ENCODE measurements at regions not wholly inside any gene's neighbourhood (a gene's known extent, or its start where the extent isn't known, plus 50 kb on each side); places are given as distances from the start of the nearest gene placed in this dataset.

- Histone ChIP-seq H3K9ac (no peak overlapping the region), H3K4me3 (no peak overlapping the region)
Observed at GRCh38 chr3:107881509-107881908, 209.3 kb downstream of the CD47 start.

GRCh38 chr3:107880702-107881101, 210.1 kb downstream of the CD47 start:
- no peak overlapping the region for H3K9ac ChIP-seq
- no peak overlapping the region for H3K27ac ChIP-seq
- no peak overlapping the region for H3K4me3 ChIP-seq
- H3K9me3 ChIP-seq (replicated peaks in 1 of 11): no peaks in the 10 kb centered on the region
- H3K36me3 ChIP-seq: no peaks in the 10 kb centered on the region
- H3K4me2 ChIP-seq: no peak overlapping the region
- H3K4me1 ChIP-seq: peaks cover 0 to 8% (median 0%) of the 10 kb centered on the region in 10 experiments; a peak in 4 of 20 replicates
- H4K20me1 ChIP-seq: no peaks in the 10 kb centered on the region
- H3K27me3 ChIP-seq: no peaks in the 10 kb centered on the region
- no peak for TF ChIP-seq Cebpa-rat (IDR thresholded peaks at IDR 0.05)

More at GRCh38 chr3:107881509-107881908, 209.3 kb downstream of the CD47 start:
- H3K27ac ChIP-seq: no peak overlapping the region
- peaks cover 0 to 8% (median 0%) of the 10 kb centered on the region in 10 experiments; a peak in 4 of 20 replicates for H3K4me1 ChIP-seq
- H4K20me1 ChIP-seq: no peaks in the 10 kb centered on the region
- TF ChIP-seq Cebpa-rat (IDR thresholded peaks at IDR 0.05): no peak
- no peaks in the 10 kb centered on the region for H3K27me3 ChIP-seq
- no peak overlapping the region for H3K4me2 ChIP-seq
- H3K9me3 ChIP-seq (replicated peaks in 1 of 11): no peaks in the 10 kb centered on the region
- no peaks in the 10 kb centered on the region for H3K36me3 ChIP-seq

- Histone ChIP-seq H3K27me3 (no peaks in the 10 kb centered on the region), H3K9ac (no peak overlapping the region), H3K9me3 (replicated peaks in 1 of 11) (no peaks in the 10 kb centered on the region), H3K36me3 (no peaks in the 10 kb centered on the region), H3K4me2 (no peak overlapping the region), H3K27ac (no peak overlapping the region), H3K4me1 (no peaks in the 10 kb centered on the region), H3K4me3 (no peak overlapping the region), H4K20me1 (no peaks in the 10 kb centered on the region)
- no peak for TF ChIP-seq Cebpa-rat (IDR thresholded peaks at IDR 0.05)
Observed at GRCh38 chr3:107877936-107878335, 212.9 kb downstream of the CD47 start.

GRCh38 chr3:107870943-107871638, 219.7 kb downstream of the CD47 start:
- Histone ChIP-seq H3K4me1 (no peaks in the 10 kb centered on the region), H4K20me1 (no peaks in the 10 kb centered on the region), H3K4me2 (no peak overlapping the region), H3K9me3 (replicated peaks in 1 of 11) (no peaks in the 10 kb centered on the region), H3K27me3 (no peaks in the 10 kb centered on the region), H3K9ac (no peak overlapping the region), H3K27ac (no peak overlapping the region), H3K36me3 (no peaks in the 10 kb centered on the region), H3K4me3 (no peak overlapping the region)
- TF ChIP-seq Cebpa-rat (IDR thresholded peaks at IDR 0.05): no peak

- Histone ChIP-seq H3K27ac (no peak overlapping the region), H4K20me1 (no peaks in the 10 kb centered on the region), H3K27me3 (no peaks in the 10 kb centered on the region), H3K36me3 (no peaks in the 10 kb centered on the region), H3K9ac (no peak overlapping the region), H3K4me3 (no peak overlapping the region), H3K9me3 (replicated peaks in 1 of 11) (no peaks in the 10 kb centered on the region), H3K4me1 (no peaks in the 10 kb centered on the region), H3K4me2 (no peak overlapping the region)
- TF ChIP-seq Cebpa-rat (IDR thresholded peaks at IDR 0.05): no peak
Observed at GRCh38 chr3:107870096-107870495, 220.7 kb downstream of the CD47 start.

- Histone ChIP-seq H3K36me3 (no peaks in the 10 kb centered on the region), H3K27me3 (no peaks in the 10 kb centered on the region), H3K9ac (no peak overlapping the region), H3K4me2 (0 out of 22 replicates have a peak overlapping the region, but pooled peaks of 1 of the 11 experiments have one; percentile 5), H3K9me3 (replicated peaks in 1 of 11) (no peaks in the 10 kb centered on the region), H3K27ac (no peak overlapping the region), H3K4me3 (no peak overlapping the region), H4K20me1 (no peaks in the 10 kb centered on the region), H3K4me1 (no peaks in the 10 kb centered on the region)
- no peak for TF ChIP-seq Cebpa-rat (IDR thresholded peaks at IDR 0.05)
Observed at GRCh38 chr3:107868449-107868848, 222.4 kb downstream of the CD47 start.

- H3K9me3 ChIP-seq (replicated peaks in 1 of 11): no peaks in the 10 kb centered on the region
- peaks cover 0 to 9% (median 7%) of the 10 kb centered on the region in 10 experiments; a peak in 14 of 20 replicates for H3K4me1 ChIP-seq
- peak overlapping the region in 5 of 11 experiments; percentile 11 to 54 (median 44); a peak in 8 of 22 replicates for H3K4me2 ChIP-seq
- no peak overlapping the region for H3K9ac ChIP-seq
- H3K27ac ChIP-seq: no peak overlapping the region
- H3K27me3 ChIP-seq: no peaks in the 10 kb centered on the region
- no peak overlapping the region for H3K4me3 ChIP-seq
- H3K36me3 ChIP-seq: no peaks in the 10 kb centered on the region
- no peaks in the 10 kb centered on the region for H4K20me1 ChIP-seq
- TF ChIP-seq Cebpa-rat (IDR thresholded peaks at IDR 0.05): no peak
Observed at GRCh38 chr3:107861904-107862303, 228.9 kb downstream of the CD47 start.

- H3K27me3 ChIP-seq: no peaks in the 10 kb centered on the region
- H3K4me1 ChIP-seq: peaks cover 0 to 9% (median 7%) of the 10 kb centered on the region in 10 experiments; a peak in 14 of 20 replicates
- TF ChIP-seq Cebpa-rat (IDR thresholded peaks at IDR 0.05): no peak
- no peak overlapping the region for H3K4me3 ChIP-seq
- no peaks in the 10 kb centered on the region for H3K36me3 ChIP-seq
- no peak overlapping the region for H3K9ac ChIP-seq
- H3K4me2 ChIP-seq: peak overlapping the region in 1 of 11 experiments; percentile 46; a peak in 1 of 22 replicates
- H4K20me1 ChIP-seq: no peaks in the 10 kb centered on the region
- H3K27ac ChIP-seq: no peak overlapping the region
- H3K9me3 ChIP-seq (replicated peaks in 1 of 11): no peaks in the 10 kb centered on the region
Observed at GRCh38 chr3:107861422-107861821, 229.4 kb downstream of the CD47 start.

Measured in BLaER1 treated with 17β-estradiol and CSF1 and Interleukin-3, amounts not matched to agents 10 nM and 100 nM (cell line).